Ovary (tissue), 7 donors: ENCODE measurements at regions not wholly inside any gene's neighbourhood (a gene's known extent, or its start where the extent isn't known, plus 50 kb on each side); places are given as distances from the start of the nearest gene placed in this dataset.
"Not testable (repeated sequence)": the region's sequence is repeated elsewhere in the genome, so short reads cannot be mapped to it uniquely, and the experiment has no call there.

ENCODE experiments used
- DNase-seq, 5 donors: peaks; one replicate each; pipeline ENCODE4 v3.0.0-alpha.2; 2019 to 2020
- H3K27ac ChIP-seq, 2 donors: fragments of 200-600 bp; one replicate each; pipeline versions ENCODE4 v1.5.1 to v1.8.0; 2019 to 2022
- H3K27me3 ChIP-seq: fragments of 200-600 bp; one replicate; pipeline ENCODE4 v1.8.0; 2022
- H3K36me3 ChIP-seq: fragments of 200-600 bp; sonication (generic); one replicate; pipeline ENCODE4 v1.5.1; 2019
- H3K4me1 ChIP-seq: one replicate; pipeline ENCODE4 v1.8.1; 2013; ENCODE audit warnings: mild to moderate bottlenecking, moderate library complexity; ENCODE audit not compliant: insufficient read depth
- H3K4me3 ChIP-seq: fragments of 200-600 bp; sonication (generic); one replicate; pipeline ENCODE4 v1.5.1; 2017
- H3K9me3 ChIP-seq, 2 donors: fragments of 200-600 bp in 1 of 2; sonication (generic) in 1 of 2; one replicate each; pipeline versions ENCODE4 v1.5.1 to v1.8.1; 2013 to 2019; ENCODE audit warnings: mild to moderate bottlenecking in 1 of 2, moderate library complexity in 1 of 2
- EP300 ChIP-seq: sonication (generic); formaldehyde crosslinking; IDR thresholded peaks from one replicate; pipeline ENCODE4 v1.6.1; 2017; ENCODE audit warnings: antibody characterized with exemption
- POLR2A ChIP-seq: fragments of 450-650 bp; IDR thresholded peaks from one replicate; pipeline ENCODE4 v1.6.1; 2017; ENCODE audit warnings: antibody characterized with exemption, mild to moderate bottlenecking, moderate library complexity
- WGBS, 3 donors: extraction: QIAGEN DNeasy Blood & Tissue Kit in 1 of 3; methylation state at CpG; one replicate each; pipeline versions ENCODE4 v1.1.5 to v1.1.7; 2013 to 2017; 5-methylcytosine and 5-hydroxymethylcytosine counted together
- intact Hi-C, 4 donors: fragments of 100-400 bp; cut with DNase I; formaldehyde crosslinking; loops; one replicate each; pipeline versions ENCODE4 v1.11.0 to v1.15.1; 2022 to 2023
- TF ChIP-seq, protein P1 (sequence below), 3 donors: fragments of 450-650 bp in 2 of 3; fragments of 200-600 bp in 1 of 3; IDR thresholded peaks; one replicate each; pipeline versions ENCODE4 v1.5.1 to v1.8.0; 2016 to 2022; ENCODE audit warnings: antibody characterized with exemption in 3 of 3, mild to moderate bottlenecking in 1 of 3
- donor health status: DM: no; HTN: no; CAD: no; lungs with moderate emphysema.
- donor health status: DM: no; HTN: no; CAD: no.
- donor health status: Bipolar disorder and iron deficiency.
- donor health status: DM: no; HTN: no; CAD: no.
- donor health status: DM: yes; HTN: yes; CAD: no.

- Histone ChIP-seq H3K36me3 (no peaks in the 10 kb centered on the region), H3K4me1 (no peaks in the 10 kb centered on the region), H3K27me3 (no peaks in the 10 kb centered on the region), H3K9me3 (no peaks in the 10 kb centered on the region), H3K27ac (no peak overlapping the region), H3K4me3 (no peak overlapping the region)
- intact Hi-C loops = no loop called here
- no peak for DNase-seq
- TF ChIP-seq EP300 (no peak), POLR2A (no peak)
- TF ChIP-seq, protein P1, sequence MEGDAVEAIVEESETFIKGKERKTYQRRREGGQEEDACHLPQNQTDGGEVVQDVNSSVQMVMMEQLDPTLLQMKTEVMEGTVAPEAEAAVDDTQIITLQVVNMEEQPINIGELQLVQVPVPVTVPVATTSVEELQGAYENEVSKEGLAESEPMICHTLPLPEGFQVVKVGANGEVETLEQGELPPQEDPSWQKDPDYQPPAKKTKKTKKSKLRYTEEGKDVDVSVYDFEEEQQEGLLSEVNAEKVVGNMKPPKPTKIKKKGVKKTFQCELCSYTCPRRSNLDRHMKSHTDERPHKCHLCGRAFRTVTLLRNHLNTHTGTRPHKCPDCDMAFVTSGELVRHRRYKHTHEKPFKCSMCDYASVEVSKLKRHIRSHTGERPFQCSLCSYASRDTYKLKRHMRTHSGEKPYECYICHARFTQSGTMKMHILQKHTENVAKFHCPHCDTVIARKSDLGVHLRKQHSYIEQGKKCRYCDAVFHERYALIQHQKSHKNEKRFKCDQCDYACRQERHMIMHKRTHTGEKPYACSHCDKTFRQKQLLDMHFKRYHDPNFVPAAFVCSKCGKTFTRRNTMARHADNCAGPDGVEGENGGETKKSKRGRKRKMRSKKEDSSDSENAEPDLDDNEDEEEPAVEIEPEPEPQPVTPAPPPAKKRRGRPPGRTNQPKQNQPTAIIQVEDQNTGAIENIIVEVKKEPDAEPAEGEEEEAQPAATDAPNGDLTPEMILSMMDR (IDR thresholded peaks at IDR 0.05) = no peak
- 78 to 86% (median 86%) methylated on average over 3 of the region's 3 CpGs for WGBS, 3 donors
Observed at GRCh38 chr5:88060194-88060593, 208.5 kb downstream of the TMEM161B start.

DNA sequence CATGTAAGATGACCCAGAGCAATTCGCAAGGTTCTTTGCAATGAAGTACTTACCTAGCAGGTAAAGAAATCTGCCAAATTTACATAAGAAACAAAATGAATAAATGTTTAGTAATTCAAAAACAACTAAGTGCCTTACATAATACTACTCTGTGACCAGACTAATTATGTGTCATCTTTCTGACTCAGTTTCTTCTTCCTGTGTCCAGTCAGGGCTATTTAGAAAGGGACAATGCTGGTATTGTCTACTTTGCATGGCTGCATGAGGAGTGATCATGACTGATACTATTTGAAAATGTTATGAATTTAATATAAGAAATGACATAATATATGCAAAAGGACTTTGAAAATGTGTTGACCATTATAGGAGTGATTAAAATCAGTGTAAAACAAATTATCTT is 210.0 kb downstream of the TMEM161B start:
- Histone ChIP-seq H3K27ac (no peak overlapping the region), H3K36me3 (no peaks in the 10 kb centered on the region), H3K27me3 (no peaks in the 10 kb centered on the region), H3K9me3 (no peaks in the 10 kb centered on the region), H3K4me1 (no peaks in the 10 kb centered on the region), H3K4me3 (no peak overlapping the region)
- 91 to 97% (median 95%) methylated on average over 1 of the region's 1 CpG for WGBS, 3 donors
- TF ChIP-seq POLR2A (no peak), EP300 (no peak)
- TF ChIP-seq, protein P1 (IDR thresholded peaks at IDR 0.05) = no peak
- intact Hi-C loops = no loop called here
- DNase-seq = no peak

DNA sequence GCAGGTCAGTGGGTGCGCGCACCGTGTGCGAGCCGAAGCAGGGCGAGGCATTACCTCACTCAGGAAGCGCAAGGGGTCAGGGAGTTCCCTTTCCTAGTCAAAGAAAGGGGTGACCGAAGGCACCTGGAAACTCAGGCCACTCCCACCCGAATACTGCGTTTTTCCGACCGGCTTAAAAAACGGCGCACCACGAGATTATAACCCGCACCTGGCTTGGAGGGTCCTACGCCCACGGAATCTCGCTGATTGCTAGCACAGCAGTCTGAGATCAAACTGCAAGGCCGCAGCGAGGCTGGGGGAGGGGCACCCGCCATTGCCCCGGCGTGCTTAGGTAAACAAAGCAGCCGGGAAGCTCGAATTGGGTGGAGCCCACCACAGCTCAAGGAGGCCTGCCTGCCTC is 216.2 kb downstream of the TMEM161B start:
- H3K4me1 ChIP-seq, intact Hi-C loops, H3K4me3 ChIP-seq, H3K27me3 ChIP-seq, H3K36me3 ChIP-seq, H3K27ac ChIP-seq, H3K9me3 ChIP-seq, DNase-seq: not testable (repeated sequence)
- WGBS, 3 donors = 68 to 86% (median 81%) methylated on average over 21 to 26 of the region's 26 CpGs

GRCh38 chr5:88051148-88051547 is 217.5 kb downstream of the TMEM161B start:
- Histone ChIP-seq H3K9me3 (no peaks in the 10 kb centered on the region), H3K4me3 (no peak overlapping the region), H3K36me3 (no peaks in the 10 kb centered on the region), H3K27me3 (no peaks in the 10 kb centered on the region), H3K4me1 (no peaks in the 10 kb centered on the region), H3K27ac (no peak overlapping the region)
- no peak for TF ChIP-seq POLR2A
- TF ChIP-seq EP300 = no peak
- TF ChIP-seq, protein P1 (IDR thresholded peaks at IDR 0.05) = no peak
- intact Hi-C loops = no loop called here
- DNase-seq = no peak
- WGBS, 3 donors = 71 to 76% (median 75%) methylated on average over 2 of the region's 2 CpGs

- WGBS, 3 donors = 20 to 34% (median 21%) methylated on average over 4 of the region's 4 CpGs
- H3K4me1 ChIP-seq = no peaks in the 10 kb centered on the region
- intact Hi-C loops = no loop called here
- H3K36me3 ChIP-seq = no peaks in the 10 kb centered on the region
- no peak overlapping the region for H3K27ac ChIP-seq
- H3K9me3 ChIP-seq = no peaks in the 10 kb centered on the region
- H3K4me3 ChIP-seq = no peak overlapping the region
- no peak for DNase-seq
- H3K27me3 ChIP-seq = no peaks in the 10 kb centered on the region
- TF ChIP-seq POLR2A (no peak), EP300 (no peak)
- TF ChIP-seq, protein P1 (IDR thresholded peaks at IDR 0.05) = no peak
Observed at GRCh38 chr5:88049737-88050136, 218.9 kb downstream of the TMEM161B start.
